MM.1S (cell line): ENCODE measurements at regions not wholly inside any gene's neighbourhood (a gene's known extent, or its start where the extent isn't known, plus 50 kb on each side); places are given as distances from the start of the nearest gene placed in this dataset.

Experiments used
- EZH2 ChIP-seq: fragments of 300-600 bp; sonication (generic); optimal IDR thresholded peaks from 2 replicates; pipeline ENCODE3; 2017; ENCODE audit warnings: low read depth, mild to moderate bottlenecking, antibody characterized with exemption, low read length, mixed read lengths
- EZH2phosphoT487 ChIP-seq: fragments of 300-600 bp; sonication (generic); IDR thresholded peaks from 2 replicates; pipeline ENCODE4 v1.6.1; 2018; ENCODE audit warnings: antibody characterized with exemption, low read length
- TF ChIP-seq, protein P1 (sequence below): fragments of 300-600 bp; sonication (generic); IDR thresholded peaks from 2 replicates; pipeline ENCODE4 v1.5.1; 2016; ENCODE audit warnings: antibody characterized with exemption, low read length, mixed read lengths

GRCh38 chr10:84704101-84704500 is 375.7 kb downstream of the CCSER2 start:
- TF ChIP-seq, protein P1, sequence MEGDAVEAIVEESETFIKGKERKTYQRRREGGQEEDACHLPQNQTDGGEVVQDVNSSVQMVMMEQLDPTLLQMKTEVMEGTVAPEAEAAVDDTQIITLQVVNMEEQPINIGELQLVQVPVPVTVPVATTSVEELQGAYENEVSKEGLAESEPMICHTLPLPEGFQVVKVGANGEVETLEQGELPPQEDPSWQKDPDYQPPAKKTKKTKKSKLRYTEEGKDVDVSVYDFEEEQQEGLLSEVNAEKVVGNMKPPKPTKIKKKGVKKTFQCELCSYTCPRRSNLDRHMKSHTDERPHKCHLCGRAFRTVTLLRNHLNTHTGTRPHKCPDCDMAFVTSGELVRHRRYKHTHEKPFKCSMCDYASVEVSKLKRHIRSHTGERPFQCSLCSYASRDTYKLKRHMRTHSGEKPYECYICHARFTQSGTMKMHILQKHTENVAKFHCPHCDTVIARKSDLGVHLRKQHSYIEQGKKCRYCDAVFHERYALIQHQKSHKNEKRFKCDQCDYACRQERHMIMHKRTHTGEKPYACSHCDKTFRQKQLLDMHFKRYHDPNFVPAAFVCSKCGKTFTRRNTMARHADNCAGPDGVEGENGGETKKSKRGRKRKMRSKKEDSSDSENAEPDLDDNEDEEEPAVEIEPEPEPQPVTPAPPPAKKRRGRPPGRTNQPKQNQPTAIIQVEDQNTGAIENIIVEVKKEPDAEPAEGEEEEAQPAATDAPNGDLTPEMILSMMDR = no peak
- TF ChIP-seq EZH2 (no peak), EZH2phosphoT487 (no peak)
